Globus pallidus (tissue), 1 donor: ENCODE measurements at regions not wholly inside any gene's neighbourhood (a gene's known extent, or its start where the extent isn't known, plus 50 kb on each side); places are given as distances from the start of the nearest gene placed in this dataset.

Experiments
- DNase-seq: peaks from one replicate; pipeline ENCODE4 v3.0.0-alpha.2; 2015; ENCODE audit warnings: low spot score

DNA sequence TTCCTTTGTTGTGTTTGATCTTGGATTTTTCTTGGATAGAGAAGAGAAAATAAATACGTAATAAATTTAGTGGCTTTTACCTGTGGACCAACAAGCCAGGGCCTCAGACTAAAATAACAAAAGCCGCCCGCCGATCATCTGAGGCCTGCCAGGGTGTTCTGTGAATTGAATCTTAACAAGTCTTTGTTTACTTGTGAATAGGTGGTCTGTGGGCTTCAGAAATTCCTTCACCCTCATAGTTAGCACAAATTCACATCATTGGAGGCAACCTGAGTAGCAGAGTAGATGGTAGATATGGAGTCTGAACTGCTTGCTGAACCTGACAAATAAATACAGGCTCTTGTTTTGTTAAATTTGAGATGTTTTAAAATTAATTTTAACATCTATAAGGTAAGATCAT lies 176.3 kb upstream of the MTNR1B start:
- no peak for DNase-seq

DNA sequence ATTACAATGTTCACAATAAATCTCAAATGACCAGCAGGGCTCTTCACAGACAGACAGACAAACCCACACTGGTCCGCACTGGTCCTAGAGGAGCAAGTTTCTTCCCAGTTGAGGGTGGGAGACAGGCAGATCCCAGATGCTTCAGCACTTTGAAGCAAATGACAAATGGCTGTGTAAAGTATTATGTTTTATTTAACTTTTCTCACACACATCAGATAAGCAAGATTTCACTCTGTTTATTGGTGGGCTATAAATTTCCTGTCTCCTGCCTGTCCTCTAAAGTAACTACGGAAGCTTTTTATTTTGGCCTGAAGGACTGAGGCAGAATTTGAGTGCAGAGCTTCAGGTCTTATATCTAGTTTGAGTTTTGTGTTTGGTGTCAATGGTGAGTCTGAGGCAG lies 174.7 kb upstream of the MTNR1B start:
- no peak for DNase-seq

DNA sequence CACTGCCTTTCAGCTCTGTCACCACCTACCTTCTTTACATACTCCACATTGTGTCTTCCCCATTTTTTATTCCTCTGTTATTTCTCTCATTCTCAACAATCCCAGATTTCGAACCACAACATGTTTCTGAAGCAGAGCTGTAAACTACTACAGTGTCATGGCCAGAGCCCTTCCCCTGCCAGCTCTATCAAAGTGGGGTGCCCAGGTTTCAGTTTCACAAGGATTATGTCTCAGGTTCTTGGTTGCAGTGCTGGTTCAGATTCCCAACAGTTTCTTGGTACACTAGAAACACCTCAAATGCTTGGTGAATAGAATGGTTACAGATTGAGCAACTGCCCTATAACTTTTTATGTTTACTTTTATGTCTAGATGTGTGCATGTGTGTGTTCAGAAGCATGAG lies 172.7 kb upstream of the MTNR1B start:
- DNase-seq, result no peak

DNA sequence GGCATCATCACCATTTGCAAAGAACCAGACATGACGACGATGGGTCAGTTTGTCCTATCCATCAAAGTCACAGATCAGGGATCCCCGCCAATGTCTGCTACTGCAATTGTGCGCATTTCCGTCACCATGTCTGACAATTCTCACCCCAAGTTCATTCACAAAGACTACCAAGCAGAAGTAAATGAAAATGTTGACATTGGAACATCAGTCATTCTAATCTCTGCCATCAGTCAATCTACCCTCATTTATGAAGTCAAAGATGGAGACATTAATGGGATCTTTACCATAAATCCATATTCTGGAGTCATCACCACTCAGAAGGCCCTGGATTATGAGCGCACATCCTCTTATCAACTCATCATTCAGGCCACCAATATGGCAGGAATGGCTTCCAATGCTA lies 171.6 kb upstream of the MTNR1B start:
- no peak for DNase-seq

DNA sequence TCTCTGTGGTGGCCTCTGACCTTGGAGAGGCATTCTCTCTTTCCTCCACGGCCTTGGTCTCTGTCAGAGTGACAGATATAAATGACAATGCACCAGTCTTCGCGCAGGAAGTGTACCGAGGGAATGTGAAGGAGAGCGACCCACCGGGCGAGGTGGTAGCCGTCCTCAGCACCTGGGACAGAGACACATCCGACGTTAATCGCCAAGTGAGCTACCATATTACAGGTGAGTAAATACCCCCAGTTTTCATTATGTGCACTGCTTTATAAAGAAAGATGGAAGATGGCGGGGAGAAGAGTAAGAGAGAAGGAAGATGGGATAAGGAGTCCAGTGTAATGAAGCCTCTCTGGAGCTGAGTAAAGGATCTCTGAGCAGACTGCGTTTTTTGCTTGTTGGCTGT lies 167.8 kb upstream of the MTNR1B start:
- no peak for DNase-seq

DNA sequence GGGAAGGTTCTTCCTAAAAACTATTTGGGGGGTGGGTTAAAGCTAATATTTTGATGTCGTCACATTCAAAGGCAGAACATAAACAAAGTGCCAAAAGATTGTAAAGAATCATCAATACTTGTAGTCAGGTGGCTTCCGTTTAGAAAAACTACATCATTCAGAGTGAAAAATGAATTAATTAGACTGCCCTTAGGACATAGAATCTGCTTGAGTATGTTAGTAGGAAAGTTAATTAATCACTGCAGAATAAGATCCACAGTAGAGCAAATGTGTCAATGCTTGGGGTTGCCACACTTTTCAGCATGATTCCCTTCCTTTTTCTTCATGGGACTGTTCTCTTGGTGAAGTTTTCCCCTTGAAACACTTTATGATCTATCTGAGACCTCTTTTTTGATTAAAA lies 166.8 kb upstream of the MTNR1B start:
- no peak for DNase-seq

DNA sequence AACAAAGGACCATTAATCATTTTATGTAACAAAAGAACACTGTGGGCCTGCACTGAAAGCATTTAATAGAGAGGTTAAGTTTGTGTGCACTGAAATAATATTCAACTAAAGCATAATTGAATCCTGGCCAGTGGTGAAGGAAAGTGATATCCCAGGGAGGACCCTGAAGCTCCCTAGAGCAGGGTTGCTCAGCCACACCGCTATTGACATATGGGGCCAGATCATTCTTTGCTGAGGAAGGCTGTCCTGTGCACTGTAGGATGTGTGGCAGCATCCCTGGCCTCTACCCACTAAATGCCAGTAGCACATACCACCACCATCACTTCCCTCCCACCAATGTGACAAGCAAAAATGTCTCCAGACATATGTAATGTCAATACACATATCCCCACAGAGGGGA lies 166.1 kb upstream of the MTNR1B start:
- no peak for DNase-seq

DNA sequence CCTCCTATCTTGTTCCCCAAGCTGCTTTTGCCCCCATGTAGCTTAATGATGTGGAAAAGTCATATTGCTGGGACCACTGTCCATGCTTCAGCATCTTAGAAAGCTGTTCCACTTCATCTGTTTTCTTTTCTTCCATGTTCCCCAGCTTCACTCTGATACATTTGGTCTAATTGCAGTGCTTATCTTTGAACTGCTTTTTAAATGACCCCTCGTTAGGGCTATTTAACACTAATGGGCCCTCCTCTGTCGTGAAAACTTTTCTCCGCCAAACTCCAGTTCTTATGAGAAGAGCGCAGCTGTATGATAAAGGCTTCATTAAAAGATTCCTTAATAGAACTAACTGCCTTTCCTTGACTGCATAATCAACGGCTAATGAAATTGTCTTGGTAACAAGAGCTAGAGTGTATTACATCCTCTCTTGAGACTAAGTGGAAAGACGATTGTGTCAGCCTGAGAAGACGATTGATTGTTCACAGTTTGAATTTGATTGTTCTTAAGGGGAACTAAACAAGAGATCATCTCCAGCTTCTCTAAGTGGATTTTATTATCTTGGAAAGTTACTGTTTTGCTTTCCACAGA lies 165.0 kb upstream of the MTNR1B start:
- DNase-seq, result no peak

DNA sequence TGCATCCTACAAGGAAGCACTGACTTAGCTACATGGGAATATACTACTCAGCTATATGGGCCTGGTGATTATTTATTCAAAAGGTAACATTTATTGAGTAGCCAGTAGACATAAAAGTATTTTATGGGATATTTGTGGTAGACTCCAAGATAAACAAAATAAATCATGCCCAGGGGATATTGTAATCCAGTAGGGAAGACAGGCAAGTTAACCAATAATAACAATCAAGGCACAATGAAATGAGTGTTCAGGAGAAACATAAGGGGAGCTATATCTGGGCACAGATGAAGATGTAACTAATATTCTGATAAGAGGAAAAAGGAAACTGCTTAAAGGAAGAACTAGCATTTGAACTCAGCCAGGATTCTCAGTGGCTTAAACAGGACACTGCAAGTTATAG lies 161.4 kb upstream of the MTNR1B start:
- DNase-seq, result no peak

DNA sequence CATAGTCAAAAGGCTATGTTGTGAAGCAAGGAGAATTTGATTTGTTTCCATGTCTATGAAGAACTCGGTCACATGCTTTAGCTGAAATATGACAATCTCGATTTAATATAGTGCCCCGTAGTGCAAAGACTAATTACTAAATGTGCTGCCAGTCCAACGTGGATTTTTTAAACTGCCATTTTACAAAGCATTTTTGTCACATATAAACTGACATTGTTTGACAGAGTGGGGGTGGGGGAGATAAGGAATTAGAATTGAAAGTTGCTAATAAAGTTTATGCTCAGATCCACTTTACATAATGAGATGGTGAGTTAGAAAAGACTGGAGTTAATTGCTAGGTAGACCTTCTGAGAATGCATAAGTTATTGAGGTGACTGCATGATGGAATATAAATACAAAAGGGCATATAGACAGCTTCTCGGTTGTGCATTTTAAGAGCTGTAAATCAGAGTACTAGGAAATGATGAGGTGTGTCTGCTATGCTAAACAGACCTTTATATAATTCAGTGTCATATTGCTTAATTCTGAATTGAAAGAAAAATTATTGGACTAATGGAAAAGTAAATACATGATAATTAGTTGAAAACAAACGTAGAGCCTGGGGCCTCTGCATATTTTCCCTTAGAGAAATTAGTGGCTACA lies 158.9 kb upstream of the MTNR1B start:
- no peak for DNase-seq

DNA sequence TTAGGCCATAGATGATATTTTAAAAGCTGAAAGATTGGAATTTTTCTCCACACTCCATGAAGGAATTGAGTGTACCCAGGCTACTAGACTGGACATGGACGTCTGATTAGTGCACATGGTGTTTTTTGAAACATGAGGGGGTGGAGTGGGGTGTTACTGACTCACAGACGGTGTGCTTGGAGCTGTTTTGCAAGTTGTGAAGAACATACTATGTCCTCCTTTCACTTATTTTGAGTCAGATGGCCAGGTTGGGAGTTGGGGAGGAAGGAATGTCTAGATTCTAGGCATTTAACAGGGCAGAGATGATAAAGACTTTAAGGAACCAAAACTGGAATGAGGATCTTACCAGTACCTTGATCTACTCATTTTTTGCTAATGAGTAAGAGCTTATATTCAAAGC lies 158.1 kb upstream of the MTNR1B start:
- DNase-seq, result no peak

DNA sequence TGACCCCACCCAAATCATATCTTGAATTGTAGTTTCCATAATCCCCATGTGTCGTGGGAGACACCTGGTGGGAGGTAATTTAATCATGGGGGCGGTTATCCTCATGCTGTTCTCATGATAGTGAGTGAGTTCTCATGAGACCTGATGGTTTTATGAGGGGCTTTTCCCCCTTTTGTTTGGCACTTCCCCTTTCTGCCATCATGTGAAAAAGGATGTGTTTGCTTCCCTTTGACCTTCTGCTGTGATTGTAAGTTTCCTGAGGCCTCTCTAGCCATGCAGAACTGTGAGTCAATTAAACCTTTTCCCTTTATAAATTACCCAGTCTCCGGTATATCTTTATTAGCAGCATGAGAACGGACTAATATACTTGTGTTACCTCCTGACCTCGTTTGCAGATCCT lies 156.6 kb upstream of the MTNR1B start:
- DNase-seq, result no peak

DNA sequence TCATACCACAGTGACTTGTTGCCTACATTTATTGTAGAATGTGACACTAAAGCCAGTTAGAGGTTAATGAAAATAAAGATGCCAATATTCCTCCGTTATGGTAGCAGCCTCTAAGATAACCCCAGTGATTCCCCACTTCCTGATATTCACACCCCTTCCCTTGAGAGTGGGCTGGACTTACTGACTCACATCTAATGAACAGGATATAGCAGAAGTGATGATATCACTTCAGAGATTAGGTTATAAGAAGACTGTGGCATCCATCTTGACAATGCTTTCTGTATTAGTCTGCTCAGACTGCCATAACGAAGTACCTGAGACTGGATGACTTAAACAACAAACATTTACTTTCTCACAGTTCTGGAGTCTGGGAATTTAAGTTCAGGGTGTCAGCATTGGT lies 149.6 kb upstream of the MTNR1B start:
- no peak for DNase-seq

DNA sequence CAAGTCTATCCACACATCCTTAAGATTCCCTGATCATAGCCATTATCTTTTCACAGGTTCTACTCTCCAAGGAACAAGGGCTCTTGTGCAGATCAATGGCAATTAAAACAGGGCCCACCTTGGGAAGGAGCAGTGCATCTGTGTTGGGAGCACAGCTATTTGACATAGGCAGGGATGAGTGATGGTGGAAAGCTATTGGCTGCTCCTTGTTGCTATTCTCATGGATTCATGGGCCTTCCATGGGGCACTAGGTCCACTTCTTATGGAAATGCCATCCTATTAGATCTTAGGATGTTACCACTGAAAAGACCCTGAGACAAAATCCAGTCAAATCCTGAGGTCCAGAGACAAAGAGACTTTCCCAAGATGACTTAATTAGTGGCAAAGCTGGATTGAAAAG lies 148.6 kb upstream of the MTNR1B start:
- DNase-seq, result no peak

DNA sequence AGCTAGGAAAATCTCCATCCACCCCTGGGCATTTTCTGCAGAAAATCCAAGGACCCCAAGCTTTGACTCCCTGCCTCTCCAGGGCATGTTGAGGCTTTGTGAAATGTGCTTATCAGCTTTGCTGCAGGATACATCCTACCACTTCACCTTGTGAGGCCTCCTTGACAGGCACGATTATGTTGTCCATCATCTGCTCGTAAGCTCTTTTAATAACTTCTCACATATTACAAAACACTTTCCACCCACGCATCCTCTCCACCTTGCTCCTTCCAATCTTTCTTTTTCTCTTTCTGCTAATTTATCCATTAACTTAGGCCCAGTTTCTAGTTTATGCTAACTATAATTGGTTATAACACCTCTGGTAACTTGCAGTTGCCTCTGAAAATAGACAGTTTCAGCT lies 147.0 kb upstream of the MTNR1B start:
- DNase-seq, result no peak

DNA sequence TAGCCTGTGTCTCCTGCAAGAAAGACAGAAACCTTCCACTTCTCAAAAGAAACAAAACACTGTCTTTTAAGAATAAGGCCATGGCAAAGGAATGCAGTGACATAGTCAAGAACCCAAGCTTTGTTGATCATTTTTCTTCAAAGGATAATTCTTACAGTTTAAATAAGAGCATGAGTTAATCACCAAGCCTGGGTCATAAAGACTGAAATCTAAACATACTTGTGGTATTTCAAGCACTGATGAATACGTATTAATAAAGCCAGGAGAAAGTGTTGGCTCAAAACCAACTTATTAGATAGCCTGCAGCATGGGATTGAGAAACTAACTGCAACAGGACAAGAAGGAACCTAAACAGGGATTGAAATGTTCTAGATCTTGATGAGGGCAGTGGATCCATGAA lies 143.3 kb upstream of the MTNR1B start:
- no peak for DNase-seq

DNA sequence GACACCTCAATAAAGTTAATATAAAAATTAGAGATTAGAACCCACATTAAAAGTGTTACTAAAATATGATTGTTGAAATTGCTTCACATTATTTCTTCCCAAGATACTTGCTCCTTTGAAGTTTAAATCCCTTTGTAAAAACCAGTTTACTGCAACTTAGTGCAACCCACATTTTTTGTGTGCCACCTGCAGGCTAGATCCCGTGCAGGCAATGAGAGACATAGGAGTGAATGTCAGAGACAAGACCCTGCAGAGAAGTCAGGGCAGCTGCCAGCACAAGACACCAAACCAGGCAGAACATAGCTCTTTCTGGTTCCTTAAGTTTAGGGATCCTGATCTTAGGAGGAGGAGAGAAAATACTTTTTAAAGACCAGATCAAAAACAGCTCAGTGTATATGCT lies 142.8 kb upstream of the MTNR1B start:
- DNase-seq, result no peak

DNA sequence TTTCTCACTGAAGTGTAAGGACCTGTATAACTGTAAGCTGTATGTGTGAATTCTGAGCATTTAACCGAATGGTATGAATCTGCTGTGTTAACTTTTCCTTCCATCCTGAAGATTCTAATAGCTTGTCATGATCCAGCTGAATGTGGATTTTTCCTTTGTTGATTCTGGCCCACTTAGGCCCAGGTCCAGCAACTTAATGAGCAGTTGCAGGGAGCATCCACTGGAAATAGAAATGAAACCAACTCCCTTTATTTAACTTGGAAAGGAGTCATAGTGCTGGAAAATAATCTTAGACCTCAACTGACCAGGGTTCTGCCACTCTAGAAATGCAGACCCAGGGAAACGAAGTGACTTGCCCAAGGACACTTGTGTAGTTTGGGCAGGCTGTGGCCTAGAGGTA lies 142.3 kb upstream of the MTNR1B start:
- no peak for DNase-seq

DNA sequence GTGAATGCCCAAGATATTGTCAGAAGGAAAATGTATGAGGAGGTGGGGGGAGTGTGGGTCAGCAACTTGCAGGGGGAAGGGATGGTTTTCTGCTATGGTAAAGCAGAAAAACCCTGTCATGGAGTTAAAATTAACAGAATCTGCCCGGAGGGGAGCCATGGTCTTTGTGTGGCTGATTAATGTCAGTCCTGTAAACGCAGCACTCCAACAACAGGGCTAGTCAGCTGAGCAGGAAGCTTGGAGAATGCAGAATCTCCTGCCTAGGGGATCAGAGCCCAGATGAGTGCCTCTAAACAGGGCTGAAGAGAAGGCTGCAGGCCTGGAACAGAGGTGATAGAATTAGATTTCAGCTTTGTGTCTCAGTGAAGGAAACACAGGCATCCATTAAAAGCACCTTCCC lies 140.9 kb upstream of the MTNR1B start:
- no peak for DNase-seq

DNA sequence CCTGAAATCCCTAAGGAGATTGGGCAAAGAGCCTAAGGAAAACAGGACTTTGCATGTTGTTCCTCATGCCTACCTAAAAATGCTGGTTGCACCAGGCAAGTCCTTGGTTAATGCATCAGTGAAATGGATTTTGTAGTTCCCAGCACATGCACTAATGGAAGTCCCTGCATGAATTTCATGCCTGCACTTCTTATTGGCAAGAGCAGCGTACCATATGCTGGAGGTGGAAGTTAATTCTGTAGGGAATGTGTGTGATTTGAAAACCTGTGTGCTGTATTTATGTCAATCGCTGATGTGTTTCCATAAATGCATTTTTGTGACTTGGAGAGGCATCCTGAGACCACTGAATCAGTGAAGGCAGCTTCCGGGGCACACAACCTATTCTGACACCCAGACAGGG lies 140.3 kb upstream of the MTNR1B start:
- no peak for DNase-seq

DNA sequence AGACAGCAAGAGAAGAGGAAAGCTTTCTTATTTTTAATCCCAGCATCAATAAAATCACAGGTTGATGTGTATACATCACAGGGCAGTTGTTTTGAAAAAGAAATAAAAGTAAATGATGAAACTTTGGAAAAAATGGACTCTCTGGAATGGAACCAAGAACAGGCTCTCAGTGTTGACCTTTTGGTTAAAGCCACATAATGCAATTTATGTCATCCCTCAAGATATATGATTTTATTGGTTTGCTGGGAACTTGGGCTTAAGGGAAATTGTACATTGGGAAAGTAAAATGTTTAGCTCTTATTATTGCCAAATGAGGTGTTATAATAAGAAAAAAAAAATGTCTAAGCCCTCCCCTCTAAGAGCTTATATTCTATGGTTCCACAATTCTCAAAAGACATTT lies 139.8 kb upstream of the MTNR1B start:
- no peak for DNase-seq

DNA sequence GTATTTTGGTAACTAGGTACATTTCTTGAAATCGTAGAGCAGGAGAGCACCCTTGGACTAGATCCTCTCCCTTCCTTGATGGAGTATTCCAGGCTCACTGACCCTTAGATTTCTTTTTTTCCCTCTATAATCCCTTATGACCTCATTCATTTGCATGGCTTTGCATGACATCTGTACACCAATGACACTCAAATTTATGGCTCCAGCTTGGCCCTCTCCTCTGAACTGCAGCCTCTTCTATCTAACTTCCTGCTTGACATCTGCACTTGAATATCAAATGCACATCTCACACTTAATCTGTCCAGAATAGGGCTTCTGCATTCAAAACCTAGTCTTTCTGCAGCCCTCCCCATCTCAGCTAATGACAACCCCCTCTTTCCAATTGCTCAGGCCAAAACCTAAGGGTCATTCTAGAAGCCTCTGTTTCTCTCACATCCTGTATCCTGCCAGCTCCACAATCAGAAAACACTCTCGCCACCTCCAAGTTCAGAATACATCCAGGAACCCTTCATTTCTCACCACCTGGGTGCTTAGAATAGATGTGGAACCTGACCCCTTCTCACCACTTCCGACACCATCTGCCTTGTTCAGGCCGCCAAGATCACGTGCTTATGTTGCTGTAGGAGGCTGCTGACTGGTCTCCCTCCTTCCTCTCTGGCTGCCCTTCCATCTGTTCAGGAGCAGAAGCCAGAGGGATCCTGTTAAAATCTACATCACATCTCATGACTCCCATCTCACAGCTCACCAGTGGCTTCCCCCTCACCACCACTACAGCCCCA lies 138.9 kb upstream of the MTNR1B start:
- DNase-seq, result no peak

DNA sequence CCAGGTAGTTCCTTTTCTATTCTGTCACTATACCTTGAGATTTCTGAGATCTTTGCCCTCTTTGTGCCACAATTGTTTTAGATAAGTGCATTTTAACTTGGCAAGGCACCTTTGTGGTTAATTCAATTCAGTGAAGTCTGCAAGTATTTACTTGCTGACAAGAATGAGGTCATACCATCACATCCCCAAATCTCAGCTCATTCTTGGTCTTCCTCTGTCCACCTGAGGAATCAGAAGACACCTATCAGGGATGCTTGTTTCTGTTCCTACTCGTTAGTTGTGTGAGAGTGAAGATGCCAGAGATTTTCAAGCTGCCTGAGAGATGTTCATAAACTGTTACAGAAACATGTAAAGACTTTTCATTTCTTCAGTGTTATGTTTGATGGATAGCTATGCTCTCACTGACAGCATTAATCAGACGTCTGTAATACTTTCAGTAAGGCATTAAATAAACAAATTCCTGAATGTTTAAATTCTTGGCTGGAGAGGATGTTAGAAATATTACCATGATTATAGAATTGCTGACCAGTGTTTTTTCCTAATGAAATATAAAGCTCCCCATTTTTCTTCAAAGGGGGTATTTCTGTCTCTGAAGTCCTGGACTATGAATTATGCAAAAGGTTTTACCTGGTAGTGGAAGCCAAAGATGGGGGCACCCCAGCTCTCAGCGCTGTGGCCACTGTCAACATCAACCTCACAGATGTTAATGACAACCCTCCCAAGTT lies 135.0 kb upstream of the MTNR1B start:
- no peak for DNase-seq
